AG08395 (cell line): ENCODE measurements at regions not wholly inside any gene's neighbourhood (a gene's known extent, or its start where the extent isn't known, plus 50 kb on each side); places are given as distances from the start of the nearest gene placed in this dataset.
"Not testable (repeated sequence)": the region's sequence is repeated elsewhere in the genome, so short reads cannot be mapped to it uniquely, and the experiment has no call there.

Experiments
- DNase-seq: peaks from one replicate; pipeline ENCODE4 v3.0.0; 2012; ENCODE audit warnings: mixed read lengths, low spot score

GRCh38 chr11:13174090-13174489 is 103.5 kb upstream of the BMAL1 start:
- DNase-seq: no peak

DNA sequence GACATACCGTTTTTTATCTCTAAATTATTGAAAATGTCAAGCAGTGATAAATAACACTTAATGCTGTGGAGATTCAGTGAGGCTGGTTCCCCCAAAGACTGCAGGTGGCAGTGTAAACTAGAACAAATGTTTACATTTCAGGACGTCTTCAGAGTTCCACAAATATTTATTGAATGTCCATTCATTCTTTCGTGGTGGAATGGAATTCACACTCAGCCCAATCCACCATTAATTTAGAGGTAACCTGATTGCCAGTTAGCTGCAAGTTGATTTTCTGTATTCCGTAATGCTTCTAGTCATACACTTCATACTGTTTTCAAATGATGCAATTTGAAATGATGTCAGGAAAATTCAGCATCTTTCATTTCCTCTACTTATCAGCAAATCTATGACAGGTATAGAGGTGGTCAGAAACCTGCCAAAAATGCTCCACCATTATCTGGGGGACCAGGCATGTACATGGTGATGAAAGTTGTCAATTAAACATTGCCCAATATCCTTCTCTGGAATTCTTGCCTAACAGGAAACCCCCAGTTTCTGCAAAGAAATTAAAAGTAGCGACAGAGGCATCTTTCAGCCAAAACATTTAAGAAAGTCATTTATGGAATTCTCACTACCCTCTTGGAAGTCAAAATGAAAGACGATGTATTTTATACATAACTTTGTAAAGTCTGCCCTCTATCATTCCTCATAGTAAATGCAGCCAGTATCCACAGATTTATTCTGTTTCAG is 94.3 kb upstream of the BMAL1 start:
- peak; percentile 57 for DNase-seq

DNA sequence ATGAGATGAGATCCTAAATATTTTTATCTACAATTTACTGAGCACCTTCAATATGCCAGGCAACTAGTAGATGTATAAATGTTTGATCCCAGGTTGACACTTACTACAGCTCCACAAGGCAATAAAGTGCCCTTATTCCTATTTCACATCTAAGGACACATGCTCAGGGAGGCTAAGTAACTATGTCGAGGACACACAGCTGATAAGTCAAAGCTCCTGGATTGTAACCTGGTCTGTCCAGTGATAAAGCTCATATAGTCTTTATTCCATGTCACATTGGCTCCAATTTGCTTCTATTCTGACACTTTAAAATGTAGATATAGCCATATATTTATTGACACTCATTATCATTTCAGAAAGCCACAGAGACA is 93.8 kb upstream of the BMAL1 start:
- no peak for DNase-seq

- no peak for DNase-seq
These were observed 93.2 kb upstream of the BMAL1 start for GRCh38 chr11:13184295-13184794.

GRCh38 chr11:13188179-13188578 is 89.4 kb upstream of the BMAL1 start:
- DNase-seq: no peak

- DNase-seq: no peak
These were observed 87.8 kb upstream of the BMAL1 start for GRCh38 chr11:13189561-13190426.

DNA sequence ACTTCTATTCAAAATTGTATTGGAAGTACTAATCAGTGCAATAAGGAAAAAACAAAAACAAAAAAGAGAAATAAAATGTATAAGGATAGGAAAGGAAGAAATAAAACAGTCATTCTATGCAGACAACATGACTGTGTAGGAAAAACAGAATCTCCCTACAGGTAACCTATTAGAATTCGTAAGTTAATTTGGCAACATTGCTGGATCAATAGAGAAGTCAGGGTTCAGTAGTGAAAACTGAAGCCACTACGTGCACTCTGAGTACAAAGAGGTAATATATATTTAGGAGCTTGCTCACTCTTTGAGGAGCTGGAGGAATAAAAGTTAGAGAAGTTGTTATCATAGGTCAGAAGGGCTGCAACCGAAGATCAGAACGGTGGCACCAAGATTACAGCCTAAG is 84.0 kb upstream of the BMAL1 start:
- no peak for DNase-seq

GRCh38 chr11:13197374-13197773 is 80.2 kb upstream of the BMAL1 start:
- not testable (repeated sequence) for DNase-seq

DNA sequence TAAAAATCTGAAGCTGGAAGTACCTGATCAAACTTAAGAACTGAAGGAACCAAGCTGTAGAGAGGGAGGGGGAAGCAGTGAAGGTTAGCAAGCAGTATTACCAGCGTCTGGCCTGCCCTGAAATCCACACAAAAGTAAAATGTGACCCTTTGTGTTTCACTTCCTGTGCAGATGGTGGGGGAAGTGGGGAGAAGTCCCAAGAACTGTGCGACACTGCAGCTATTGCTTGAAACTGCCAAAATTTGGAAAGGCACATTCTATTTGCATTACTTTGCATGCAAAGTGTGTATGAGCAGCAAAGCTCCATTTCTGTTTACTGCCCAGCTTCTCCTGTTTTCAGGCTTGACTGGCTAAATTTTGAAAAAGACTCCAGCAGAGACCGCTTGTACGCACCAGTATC is 72.1 kb upstream of the BMAL1 start:
- no peak for DNase-seq

GRCh38 chr11:13206086-13206640 is 71.4 kb upstream of the BMAL1 start:
- no peak for DNase-seq

DNA sequence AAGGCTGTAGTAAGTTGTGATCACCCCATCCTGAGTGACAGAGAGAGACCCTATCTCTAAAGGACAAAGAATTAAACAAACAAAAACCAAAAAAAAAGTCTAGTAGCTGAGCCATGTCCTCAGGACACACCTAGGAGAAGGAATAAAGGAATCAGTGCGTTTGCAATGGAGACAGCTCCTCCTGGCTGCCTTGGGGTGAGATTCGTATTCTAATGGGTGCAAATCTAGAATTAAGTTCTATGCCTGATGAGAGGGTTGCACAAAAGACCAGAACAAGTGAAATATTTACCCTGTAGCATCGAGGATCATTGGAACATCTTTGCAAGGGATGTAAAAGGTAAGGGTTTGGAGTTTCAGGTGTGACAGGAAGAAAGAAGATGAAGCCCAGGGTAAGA is 70.3 kb upstream of the BMAL1 start:
- no peak for DNase-seq

GRCh38 chr11:13207665-13208594 is 69.7 kb upstream of the BMAL1 start:
- peak; percentile 72 for DNase-seq

GRCh38 chr11:13208921-13209320 is 68.7 kb upstream of the BMAL1 start:
- DNase-seq: no peak

GRCh38 chr11:13209379-13209778 is 68.2 kb upstream of the BMAL1 start:
- DNase-seq: no peak

DNA sequence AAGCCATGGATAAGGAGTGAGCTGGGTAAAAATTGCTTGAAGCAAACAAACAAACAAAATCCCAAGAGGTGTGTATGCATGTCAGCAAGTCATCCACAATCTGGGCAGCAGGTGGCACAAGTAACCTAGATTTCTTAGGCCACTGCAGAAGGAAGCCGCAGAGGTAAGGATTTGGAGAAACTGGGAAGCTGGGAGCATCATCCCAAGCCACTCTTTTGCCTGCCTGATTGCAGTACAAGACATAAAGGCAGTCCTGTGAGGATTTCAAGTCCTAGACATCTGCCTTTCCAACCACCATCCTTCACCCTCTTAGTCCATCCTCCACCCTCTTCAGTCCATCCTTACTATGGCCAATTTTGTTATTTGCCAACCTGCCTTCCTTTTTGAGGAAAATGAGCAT is 67.2 kb upstream of the BMAL1 start:
- DNase-seq: peak; percentile 70

DNA sequence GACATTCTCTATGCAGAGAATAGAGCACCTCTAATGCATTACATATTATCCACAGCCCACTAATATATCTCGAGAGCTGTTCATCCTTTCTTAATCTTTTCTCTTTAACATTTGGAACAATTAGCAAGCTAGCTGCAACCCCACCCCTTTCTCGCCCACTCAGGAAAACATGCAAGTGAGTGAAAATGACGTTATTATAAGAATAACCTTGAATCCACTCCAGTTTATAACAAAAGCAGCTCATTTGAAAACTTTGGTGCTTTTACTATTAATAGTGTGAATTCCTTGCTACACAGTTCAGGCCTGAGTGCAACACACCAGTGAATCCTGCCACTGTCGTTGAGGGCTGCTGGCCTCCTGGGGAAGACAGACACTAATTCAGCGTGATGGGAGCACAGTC is 63.3 kb upstream of the BMAL1 start:
- DNase-seq: no peak

GRCh38 chr11:13215149-13215548 is 62.4 kb upstream of the BMAL1 start:
- DNase-seq: peak; percentile 62

DNA sequence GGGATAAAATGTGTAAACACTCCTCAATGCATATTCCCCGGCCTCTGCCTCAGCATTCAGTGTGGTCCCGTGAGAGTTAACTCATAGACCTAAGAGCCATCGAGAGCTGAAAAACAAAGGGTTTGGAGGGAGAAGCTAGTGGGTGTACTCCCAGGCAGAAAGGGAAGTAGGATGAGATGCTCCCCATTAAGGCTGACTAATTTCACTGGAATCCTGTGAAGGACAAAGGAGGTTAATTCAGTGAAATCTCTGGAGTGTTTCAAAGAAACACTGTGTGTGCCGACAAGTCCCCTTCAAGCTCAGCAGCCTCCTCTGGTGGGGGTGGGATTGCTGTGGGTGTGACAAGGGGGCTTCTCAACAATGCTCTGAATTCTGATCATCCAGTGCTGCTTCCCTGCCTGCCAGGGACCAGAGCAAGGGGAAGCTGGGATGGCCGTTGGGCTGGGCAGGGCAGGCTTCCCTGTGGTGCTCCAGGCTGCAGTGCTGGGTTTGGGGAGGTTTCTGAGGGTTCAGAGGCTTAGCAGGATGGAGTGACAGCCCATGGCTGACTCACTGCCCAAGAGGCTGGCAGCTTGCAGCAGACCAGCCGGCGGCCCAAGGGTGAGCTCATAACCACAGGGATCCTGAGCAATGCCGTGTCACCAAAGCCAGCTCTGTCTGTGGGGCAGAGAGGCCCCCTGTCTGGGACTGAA is 61.4 kb upstream of the BMAL1 start:
- DNase-seq: peak; percentile 95

GRCh38 chr11:13216711-13217075 is 60.9 kb upstream of the BMAL1 start:
- DNase-seq: no peak

DNA sequence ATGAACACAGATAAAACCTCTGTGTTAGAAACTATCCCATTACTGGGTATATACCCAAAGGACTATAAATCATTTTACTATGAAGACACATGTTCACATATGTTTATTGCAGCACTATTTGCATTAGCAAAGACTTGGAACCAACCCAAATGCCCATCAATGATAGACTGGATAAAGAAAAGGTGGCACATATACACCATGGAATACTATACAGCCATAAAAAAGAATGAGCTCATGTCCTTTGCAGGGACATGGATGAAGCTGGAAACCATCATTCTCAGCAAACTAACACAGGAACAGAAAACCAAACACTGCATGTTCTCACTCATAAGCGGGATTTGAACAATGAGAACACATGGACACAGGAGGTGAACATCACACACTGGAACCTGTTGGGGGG is 58.9 kb upstream of the BMAL1 start:
- DNase-seq: not testable (repeated sequence)

DNA sequence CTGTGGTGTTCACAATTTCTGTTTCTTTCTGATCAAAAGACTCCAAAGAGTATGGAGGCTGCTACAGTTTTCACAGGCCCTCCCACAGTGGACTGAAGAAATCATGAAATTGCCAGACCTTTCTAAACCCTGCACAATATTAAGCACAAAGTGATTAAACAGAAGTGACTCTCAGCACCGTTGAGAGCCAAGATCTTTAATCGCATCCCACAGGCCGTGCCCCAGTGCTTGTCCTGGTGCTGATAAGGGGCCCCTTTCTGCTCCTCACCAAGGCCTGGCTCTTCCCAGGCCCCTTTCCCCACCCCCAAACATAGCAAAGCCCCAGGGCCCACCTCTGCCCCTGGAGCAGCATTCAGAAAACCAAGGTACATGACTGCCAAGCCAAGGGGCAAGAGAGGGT is 57.4 kb upstream of the BMAL1 start:
- no peak for DNase-seq
